A549 (cell line): ENCODE measurements at regions not wholly inside any gene's neighbourhood (a gene's known extent, or its start where the extent isn't known, plus 50 kb on each side); places are given as distances from the start of the nearest gene placed in this dataset.

Experiments used
- CTCF ChIP-seq: fragments of >200 bp; sonication (Bioruptor Twin); formaldehyde crosslinking; IDR thresholded peaks from 3 replicates; pipeline ENCODE4 v1.5.1; 2016
- HMGXB4 ChIP-seq: fragments of 250-450 bp; sonication (Bioruptor Pico); IDR thresholded peaks from 2 replicates; pipeline ENCODE4 v1.5.0; 2021; ENCODE audit warnings: mild to moderate bottlenecking, moderate library complexity, borderline replicate concordance
- JUNB ChIP-seq: fragments of >200 bp; sonication (Bioruptor Twin); formaldehyde crosslinking; IDR thresholded peaks from 2 replicates; pipeline ENCODE4 v1.6.1; 2016
- PBX3 ChIP-seq: IDR thresholded peaks from 2 replicates; pipeline ENCODE4 v1.6.1; 2012
- POLR2A ChIP-seq: IDR thresholded peaks from 2 replicates; pipeline ENCODE4 v1.6.1; 2012; ENCODE audit warnings: mild to moderate bottlenecking, low read length
- RFX5 ChIP-seq: fragments of 450-650 bp; IDR thresholded peaks from 2 replicates; pipeline ENCODE4 v1.7.1; 2014; ENCODE audit warnings: antibody characterized with exemption, mild to moderate bottlenecking, moderate library complexity
- SREBF2 ChIP-seq: fragments of 450-650 bp; IDR thresholded peaks from 2 replicates; pipeline ENCODE4 v1.6.1; 2014; ENCODE audit warnings: mild to moderate bottlenecking, moderate library complexity
- ZC3H11A ChIP-seq: fragments of 450-650 bp; IDR thresholded peaks from 2 replicates; pipeline ENCODE4 v1.6.1; 2014; ENCODE audit warnings: antibody characterized with exemption, mild to moderate bottlenecking
- ZFP36 ChIP-seq: fragments of 450-650 bp; IDR thresholded peaks from 2 replicates; pipeline ENCODE4 v1.6.1; 2014; ENCODE audit warnings: borderline replicate concordance; ENCODE audit not compliant: partially characterized antibody

- TF ChIP-seq ZFP36 (no peak), SREBF2 (no peak), HMGXB4 (no peak), PBX3 (no peak), ZC3H11A (no peak), CTCF (no peak), JUNB (no peak), RFX5 (no peak), POLR2A (no peak)
Observed at GRCh38 chr16:66008136-66008535, 358.4 kb upstream of the CDH5 start.
